COLO668 (cell line): ENCODE measurements at regions not wholly inside any gene's neighbourhood (a gene's known extent, or its start where the extent isn't known, plus 50 kb on each side); places are given as distances from the start of the nearest gene placed in this dataset.
"Not testable (repeated sequence)": the region's sequence is repeated elsewhere in the genome, so short reads cannot be mapped to it uniquely, and the experiment has no call there.

ENCODE experiments used
- DNase-seq: peaks from one replicate; lab custom pipeline; 2025; ENCODE audit not compliant: unreplicated experiment; lab: John Stamatoyannopoulos, UW

DNA sequence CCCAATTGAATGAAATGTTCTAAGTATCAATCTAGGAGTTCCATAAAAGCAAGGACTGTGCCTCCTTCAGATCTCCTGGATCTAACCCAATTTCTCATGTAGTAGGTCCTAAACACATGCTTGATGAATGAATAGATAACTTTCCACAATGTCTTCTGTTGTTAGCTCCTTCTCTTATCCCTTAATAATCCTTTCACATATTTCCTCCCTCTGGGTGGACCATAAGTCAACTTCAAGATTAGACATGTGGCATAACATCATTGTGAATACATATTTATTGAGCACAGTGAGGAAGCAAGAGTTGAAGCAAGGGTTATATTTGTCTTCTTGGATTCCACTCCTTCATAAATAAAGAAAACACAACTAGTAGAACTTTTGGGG lies 108.6 kb upstream of the EGFLAM start:
- no peak for DNase-seq

DNA sequence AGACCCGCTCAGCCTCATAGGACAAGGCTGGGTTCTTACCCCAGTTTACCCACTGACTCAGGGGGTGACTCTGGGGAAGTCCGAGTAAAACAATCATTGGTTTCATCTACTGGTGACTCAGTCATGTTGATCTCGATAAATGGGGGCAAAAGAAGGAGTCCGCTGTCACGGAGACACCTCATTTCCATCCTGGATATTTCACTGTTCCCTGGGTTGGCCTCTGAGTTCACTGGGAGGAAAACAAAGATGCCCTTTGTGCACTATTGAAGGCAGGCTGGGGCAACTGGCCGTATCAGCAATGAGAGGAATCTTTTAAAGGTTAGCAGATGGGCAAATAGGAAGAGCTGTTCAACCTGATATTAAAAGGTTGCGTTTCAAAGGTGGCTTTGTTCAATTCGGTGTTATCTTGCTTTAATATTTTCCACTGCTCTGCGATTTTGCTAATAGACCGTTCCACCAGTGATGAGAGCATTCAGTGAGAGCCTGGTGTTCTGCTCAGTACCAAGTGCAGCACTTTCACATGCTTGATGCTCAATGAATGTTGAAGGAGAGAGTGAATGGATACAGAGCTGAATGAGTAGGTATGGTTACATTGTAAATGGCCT lies 110.2 kb upstream of the EGFLAM start:
- no peak for DNase-seq

GRCh38 chr5:38143384-38143783 lies 115.0 kb upstream of the EGFLAM start:
- DNase-seq: no peak

GRCh38 chr5:38141665-38142064 lies 116.7 kb upstream of the EGFLAM start:
- DNase-seq: no peak

DNA sequence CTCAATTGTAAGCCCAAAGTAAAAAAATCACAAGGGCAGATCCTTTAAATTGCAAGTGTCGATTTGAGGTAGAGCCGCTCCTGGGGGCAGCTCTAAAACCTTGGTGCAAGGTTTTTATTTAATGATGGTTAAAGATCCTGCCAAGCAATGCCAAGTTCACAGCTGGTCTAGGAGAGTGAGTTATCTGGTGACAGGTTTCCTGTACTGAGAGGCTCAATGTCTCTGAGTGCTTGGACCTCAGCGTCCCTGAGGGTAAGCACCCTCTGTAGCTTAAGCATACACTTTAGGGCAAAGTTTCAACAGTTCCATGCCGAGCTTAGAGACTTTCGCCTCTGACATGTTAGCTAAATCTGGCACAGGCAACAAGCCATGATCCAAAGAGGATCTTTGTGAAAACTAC lies 119.8 kb upstream of the EGFLAM start:
- DNase-seq: no peak

DNA sequence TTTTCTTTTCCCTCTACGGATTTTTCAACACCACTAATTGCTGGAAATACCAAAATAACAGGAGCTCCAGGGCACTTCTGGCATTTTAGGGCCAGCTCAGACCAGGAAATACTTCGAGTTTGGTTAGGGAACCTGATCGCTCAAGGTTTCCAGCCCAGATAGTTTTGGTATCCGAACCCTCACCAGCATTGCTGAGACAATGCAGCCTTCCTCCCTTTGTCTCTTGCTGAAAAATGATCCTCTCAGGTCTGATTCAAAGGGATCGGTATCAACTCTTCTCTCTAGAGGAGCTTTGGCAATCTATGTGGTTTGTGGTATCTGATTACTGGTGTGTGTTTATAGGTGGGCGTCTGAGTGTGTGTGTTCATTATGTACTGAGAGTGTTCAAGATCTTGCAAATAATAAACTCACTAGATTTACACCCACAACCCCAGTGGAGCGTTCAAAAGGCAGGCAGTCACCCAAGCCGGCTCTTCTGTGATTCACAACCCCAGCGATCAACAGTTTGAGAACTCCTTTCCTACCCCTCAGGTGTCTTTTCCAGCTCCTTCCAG lies 122.8 kb upstream of the EGFLAM start:
- no peak for DNase-seq

- DNase-seq: no peak
Observed at GRCh38 chr5:38134810-38135209, 123.5 kb upstream of the EGFLAM start.

DNA sequence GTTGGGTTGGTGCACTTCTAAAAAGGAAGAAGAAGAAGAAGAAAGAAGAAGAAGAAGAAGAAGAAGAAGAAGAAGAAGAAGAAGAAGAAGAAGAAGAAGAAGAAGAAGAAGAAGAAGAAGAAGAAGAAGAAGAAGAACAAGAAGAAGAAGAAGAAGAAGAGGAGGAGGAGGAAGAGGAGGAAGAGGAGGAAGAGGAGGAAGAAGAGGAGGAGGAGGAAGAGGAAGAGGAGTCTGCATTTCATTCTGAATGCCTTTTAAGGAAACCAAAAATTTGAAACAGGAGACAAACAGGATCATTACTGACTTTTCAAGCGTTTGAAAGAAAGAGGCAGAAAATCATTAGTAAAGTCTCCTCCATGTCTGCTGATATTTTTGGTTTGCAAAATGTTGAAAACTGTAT lies 124.1 kb upstream of the EGFLAM start:
- not testable (repeated sequence) for DNase-seq

DNA sequence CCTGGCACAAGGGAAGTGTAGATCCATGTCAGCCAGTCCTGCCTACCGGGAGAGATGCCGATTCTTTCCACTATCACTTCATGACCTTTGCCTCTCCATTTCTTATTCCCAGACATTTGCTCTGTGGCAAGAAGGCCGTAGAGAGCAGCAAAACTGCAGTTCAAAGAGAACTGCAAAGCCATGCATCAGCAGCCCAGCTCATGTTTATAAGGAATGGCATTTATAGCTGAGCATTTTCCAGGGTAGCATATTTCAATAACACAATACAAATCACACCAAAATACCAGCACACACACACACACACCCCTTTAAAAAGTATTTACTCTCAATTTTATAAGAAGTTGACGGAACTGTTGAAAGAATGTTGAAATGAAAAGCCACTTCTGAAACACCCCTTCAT lies 126.7 kb upstream of the EGFLAM start:
- DNase-seq: no peak

DNA sequence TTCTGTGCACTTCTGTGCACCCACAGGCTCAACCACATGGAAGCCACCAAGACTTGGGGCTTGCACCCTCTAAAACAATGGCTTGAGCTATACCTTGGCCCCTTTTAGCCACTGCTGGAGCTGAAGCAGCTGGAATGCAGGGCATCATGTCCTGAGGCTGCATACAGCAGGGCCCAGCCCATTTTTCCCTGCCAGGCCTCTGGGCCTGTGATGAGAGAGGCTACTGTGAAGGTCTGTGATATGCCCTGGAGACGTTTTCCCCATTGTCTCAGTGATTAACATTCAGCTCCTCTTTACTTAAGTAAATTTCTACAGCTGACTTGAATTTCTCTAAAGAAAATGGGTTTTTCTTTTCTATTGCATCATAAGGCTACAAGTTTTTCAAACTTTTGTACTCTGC lies 134.0 kb upstream of the EGFLAM start:
- no peak for DNase-seq

DNA sequence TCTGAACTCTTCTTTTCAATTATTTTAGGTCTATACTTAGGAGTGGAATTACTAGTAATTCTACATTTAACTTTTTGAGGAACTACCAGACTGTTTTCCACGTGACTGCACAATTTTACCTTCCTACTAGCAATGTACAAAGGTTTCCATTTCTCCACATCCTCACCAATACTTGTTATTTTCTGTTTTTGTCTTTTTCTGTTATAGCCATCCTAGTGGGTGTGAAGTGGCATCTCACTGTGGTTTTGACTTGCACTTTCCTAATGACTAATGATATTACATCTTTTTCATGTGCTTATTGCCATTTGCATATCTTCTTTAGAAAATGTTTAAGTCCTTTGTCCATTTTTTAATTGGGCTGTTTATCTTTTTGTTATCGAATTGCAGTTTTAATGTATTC lies 136.9 kb upstream of the EGFLAM start:
- no peak for DNase-seq

GRCh38 chr5:38119836-38120235 lies 138.5 kb upstream of the EGFLAM start:
- DNase-seq: no peak

DNA sequence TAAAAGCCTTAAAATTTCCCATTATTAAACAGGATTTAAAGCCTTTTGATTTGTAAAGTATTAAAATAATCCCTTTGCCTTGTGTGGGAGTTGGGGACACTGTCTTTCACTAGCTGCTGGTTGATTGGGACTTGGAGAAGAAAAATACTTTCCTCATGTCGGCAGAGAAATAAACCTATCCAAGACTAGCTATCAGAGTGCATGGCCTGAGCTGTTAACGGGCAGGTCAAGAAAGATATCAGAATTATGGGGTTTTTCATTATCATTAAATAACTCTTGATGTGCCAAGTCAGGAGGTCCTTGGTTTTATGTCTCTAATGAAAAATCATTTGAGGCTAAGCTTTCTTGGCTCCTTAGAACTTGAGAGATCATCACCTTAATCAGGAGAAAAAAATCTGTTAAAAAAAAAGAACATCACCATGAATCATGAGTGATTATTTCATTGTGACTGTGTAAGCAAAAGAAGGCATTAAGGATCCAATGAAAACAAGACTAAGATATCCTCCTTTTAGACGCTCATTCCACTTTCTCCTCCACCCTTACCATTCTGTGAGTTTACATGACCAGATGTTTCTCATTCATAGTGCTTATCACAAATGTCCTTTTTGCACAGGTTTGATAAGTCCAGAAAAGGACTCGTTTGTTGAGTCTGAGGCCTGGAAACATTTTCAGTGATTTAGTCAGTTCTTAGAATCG lies 140.4 kb upstream of the EGFLAM start:
- DNase-seq: no peak

- DNase-seq: no peak
Observed at GRCh38 chr5:38115318-38115827, 143.0 kb upstream of the EGFLAM start.

DNA sequence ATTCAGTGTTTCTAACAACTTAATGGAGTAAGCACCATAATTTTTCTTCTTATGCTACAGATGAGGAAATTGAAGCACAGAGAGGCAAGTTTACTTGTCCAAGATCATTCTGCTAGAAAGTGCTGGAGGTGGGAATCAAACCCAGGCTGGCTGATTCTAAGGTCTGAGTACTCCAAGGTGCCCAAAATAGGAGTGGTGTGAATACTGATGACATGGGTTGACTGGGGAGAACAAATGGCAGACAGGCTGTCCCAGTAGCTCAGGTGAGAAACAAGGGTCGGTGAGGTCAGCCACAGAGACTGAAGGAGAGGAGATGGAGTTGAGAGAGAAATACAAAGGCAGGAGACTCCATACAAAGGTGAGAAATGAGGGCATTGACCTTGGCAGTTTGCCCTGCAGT lies 144.5 kb upstream of the EGFLAM start:
- DNase-seq: no peak

DNA sequence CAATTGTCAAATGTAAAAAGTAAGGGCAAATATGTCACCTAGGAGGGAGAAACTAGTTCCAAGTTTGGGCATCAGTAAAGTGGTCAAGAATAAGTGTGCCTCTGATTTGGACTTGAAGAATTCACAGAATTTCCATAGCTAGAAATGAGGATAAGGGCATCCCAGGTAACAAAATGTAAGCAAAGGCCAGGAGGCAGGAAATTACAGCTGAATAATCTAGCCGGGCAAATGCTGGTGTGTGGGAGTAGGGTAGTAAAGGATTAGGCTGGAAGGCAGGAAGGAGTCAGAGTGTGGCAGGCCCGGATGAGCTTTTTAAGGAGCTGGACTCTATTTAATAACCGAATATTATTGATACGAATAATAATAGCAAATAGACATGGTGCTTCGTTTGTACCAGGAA lies 144.9 kb upstream of the EGFLAM start:
- DNase-seq: no peak

DNA sequence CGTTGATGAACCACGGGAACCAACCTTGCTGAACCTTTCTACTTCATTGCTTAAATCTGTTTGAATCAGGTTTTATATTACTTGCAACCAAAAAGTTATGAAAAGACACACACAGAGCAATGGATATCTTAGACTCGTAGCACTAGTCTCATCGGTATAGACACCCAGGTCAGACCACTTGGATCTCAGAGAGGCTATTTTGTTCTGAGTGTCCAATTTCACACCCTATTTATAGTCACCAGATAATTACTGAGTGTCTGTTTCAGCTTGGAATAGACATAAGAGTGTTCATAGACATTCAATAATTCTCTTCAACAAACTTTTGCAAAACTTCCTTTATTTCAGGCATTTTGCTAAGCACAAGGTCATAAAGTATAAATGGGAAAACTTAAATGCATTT lies 145.4 kb upstream of the EGFLAM start:
- DNase-seq: no peak

DNA sequence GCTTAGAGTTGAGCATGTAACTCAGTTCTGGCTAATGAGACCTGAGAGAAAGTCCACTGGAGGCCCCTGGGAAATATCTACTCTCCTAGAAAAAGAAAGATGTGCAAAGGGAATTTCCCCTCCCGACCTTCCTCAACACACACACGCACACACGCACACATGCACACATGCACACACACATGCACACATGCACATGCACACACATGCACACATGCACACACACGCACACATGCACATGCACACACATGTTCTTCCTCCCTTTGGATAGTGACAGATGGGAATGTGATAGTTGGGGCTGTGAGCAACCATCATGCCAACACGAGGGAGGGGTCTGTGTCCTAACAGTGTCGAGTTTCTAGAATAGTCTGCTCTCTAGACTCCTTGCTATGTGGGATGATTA lies 148.2 kb upstream of the EGFLAM start:
- no peak for DNase-seq

GRCh38 chr5:38107096-38107495 lies 151.3 kb upstream of the EGFLAM start:
- no peak for DNase-seq

DNA sequence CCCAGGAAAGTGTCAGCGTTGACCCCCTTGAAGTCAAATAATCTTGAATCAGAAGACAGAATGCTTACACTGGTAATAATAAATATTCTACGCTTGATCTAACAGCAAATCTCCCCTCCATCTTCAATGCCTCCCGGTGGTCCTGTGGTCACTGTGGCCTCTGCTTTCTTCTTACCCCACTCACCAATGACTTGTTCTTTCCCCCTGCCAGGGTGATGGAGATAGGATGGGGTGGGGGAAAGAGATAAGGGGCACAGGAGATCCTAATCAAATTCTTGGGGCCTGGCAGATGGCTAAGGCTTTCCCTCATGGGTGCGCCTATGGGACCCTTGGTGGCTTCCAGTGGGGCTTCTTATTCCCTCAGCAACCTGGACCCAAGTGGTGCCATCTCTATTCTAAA lies 152.6 kb upstream of the EGFLAM start:
- DNase-seq: no peak

- no peak for DNase-seq
Observed at GRCh38 chr5:38105231-38105570, 153.2 kb upstream of the EGFLAM start.

GRCh38 chr5:38104497-38105230 lies 153.7 kb upstream of the EGFLAM start:
- no peak for DNase-seq
